NCI-H69 (cell line): ENCODE measurements at regions not wholly inside any gene's neighbourhood (a gene's known extent, or its start where the extent isn't known, plus 50 kb on each side); places are given as distances from the start of the nearest gene placed in this dataset.

Experiments used
- DNase-seq: peaks from one replicate; lab custom pipeline; 2025; lab: John Stamatoyannopoulos, UW

DNA sequence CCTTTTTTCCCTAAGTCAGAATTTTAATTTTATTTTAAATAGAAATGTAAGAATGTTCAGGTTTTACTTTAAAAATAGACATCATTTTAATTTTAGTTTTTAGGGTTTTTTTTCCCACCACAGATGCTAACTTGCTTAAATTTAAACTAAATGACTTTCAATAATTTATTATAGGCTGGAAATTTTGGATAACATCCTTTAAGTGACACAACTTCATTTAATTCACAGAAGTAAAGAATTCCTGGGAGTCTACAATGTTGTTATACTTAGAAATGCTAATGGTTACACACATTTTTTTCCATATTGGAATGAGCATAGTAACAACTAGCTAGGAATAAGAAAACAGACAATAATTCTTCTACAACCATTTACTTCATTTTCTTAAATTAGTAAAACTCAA is 90.5 kb upstream of the PDE10A start:
- no peak for DNase-seq

DNA sequence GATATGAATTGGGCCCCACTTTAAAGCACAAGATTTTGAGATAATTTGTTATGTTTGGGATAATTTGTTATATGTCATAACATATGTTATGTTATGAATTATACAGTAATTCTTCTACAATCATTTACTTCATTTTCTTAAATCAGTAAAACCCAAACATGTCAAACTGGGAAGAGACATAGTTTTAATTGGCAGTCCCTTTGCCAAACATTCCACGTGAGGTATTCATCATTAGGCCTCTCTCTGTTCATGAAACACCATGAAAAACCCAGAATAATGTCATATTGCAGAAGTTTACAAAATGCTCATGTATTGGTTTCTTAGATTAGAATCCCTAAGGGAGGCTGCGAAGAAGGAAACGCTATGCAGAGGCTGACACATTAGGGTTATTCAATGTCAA is 89.4 kb upstream of the PDE10A start:
- DNase-seq = no peak

DNA sequence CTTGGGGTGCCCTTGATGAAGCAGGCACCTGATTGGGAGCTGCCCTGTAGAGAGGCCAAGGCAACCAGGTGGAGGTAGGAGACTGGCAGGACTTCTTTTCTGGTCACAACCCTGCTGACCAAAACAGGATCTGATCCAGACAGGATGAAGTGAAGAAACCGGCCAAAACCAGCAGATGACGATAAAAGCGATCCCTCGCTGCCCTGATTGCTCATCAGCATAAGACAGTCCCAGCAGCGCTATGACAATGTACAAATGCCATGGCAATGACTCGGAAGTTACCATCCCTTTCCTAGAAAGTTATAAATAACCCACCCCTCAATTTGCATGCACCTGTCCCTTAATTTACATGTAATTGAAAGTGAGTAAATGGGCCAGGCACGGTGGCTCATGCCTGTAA is 88.4 kb upstream of the PDE10A start:
- DNase-seq = no peak

DNA sequence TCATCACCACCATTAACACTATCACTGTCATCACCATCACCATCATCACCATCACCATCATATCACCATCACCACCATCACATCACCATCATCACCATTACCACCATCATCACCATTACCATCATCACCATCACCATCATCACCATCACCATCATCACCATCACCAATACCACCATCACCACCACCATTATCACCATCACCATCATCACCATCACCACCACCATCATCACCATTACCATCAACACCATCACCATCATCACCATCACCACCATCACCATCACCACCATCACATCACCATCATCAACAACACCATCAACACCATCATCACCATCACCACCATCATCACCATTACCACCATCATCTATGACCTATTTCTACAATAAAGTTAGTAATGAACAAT is 86.1 kb upstream of the PDE10A start:
- no peak for DNase-seq

DNA sequence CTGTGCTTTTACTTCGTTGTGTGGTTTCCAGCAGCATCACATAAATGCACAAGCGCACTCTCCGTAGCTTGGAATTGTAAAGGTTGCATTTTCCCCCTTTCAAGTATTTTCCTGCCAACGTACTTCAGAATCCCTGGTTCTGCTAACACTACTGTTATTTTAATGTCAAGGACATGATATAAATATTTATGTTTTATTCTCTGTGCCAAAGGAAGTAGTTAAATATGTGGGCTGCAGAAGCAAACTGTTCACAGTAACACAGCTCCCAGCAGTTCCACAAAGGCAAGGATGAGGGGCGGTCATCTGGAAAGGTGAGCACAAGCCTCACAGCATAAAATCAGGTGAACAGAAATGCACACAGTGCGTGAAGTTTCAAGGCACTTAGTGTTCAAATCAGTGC is 85.3 kb upstream of the PDE10A start:
- no peak for DNase-seq

DNA sequence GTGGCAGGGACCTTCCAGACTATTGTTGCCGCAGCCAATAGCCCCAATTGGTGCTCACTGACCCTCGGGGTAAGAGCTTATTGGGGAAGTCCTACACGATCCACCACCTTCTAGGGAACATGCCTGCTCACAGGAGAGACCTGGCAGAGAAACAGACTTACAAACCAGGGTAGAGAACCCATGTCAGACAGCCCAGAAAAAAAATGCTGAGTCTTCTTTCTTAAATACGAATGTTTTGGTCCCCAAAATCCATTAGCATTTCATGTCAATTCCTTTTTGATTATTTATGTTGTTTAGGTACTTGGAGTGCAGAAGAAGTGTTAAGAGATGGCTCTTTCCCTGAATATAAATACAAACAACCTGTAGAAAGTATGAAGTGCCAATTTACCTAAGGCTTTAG is 84.9 kb upstream of the PDE10A start:
- DNase-seq = no peak

DNA sequence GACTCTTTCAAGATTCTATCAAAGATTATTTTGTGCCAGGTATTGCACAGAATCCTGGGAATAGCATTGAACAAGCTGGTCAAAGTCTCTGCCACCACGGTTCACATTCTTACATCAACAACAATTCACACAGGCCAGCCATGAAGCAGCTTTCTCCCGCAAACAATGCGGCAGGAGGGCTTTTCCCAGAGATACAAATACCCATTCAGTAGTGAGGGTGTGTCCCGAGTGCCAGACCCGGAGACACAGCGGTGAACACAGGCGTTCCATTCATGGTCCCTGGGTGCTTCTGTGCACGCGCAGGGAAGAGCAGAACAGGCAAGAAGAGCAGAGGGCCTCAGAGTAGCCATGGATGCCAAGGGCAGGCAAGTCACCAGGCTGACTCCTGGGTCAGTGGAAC is 83.3 kb upstream of the PDE10A start:
- DNase-seq = no peak

DNA sequence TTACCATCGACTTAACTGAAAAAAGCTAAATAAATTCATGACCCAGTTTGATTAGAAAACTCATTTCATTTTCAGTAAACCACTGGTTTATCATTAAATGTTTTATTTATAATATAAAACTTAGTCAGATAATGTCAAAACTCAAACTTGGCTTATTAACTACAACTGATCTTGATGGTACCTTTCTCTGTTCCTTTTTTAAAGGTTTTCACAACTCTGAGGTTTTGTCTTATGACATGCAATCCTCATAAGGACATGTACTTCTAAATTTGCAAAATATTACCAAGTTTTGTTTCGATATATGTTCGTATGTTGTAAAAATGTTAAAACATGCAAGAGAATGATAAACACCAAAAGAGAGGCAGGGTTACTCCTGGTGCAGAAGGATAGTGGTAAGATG is 82.5 kb upstream of the PDE10A start:
- DNase-seq = no peak

DNA sequence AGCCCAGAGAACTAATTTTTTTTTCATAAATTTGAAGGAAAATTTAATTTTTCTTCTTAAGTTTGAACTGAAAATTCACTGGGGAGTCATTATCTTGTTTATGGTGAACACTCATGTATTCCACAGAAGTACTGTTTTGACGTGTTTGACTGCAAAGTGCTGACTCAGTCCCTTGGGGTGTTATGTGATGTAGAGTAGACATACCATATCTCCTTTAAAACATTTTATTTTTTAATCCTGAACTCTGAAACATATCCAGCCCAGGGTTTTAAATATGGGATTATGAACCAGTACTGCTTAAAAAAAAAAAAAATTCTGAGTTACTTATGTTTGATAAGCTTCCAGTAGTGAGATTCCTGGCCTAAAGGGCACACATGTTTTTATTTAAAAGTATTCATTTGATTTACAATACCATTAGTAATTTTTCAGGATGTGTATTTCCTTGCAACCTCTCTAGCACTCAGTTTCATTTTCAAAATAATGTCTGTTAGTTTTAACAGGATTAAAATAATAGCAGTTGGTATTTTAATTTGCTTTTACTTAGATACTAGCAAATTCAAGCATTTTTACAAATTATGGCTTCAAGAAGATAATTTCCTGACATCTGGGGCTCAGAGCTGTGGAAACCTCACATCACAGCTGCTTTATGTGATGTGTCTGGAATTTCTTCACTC is 81.7 kb upstream of the PDE10A start:
- DNase-seq = no peak

DNA sequence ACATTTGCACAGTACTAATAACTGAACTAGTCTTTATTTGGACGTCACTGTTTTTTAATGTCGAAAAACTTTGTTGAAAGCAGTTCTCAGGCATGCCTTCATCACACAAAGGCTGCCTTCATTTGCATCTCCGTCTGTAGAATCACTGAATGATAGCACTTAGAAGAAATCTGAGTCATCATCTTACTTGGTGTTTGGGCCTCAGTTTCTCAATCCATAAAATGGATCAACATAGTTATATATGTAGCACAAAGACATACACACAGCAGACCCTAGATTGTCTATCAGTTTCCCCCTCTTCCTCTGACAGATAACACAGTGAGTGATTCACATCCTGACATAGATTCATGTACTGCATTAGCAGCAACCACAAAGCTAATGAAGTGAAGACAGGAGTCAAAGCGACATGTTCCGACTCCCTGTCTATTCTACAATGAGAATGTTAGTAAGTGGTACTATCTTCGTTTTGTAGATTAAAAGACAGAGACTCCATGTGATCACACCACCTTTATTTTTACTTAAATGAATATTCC is 80.4 kb upstream of the PDE10A start:
- no peak for DNase-seq

DNA sequence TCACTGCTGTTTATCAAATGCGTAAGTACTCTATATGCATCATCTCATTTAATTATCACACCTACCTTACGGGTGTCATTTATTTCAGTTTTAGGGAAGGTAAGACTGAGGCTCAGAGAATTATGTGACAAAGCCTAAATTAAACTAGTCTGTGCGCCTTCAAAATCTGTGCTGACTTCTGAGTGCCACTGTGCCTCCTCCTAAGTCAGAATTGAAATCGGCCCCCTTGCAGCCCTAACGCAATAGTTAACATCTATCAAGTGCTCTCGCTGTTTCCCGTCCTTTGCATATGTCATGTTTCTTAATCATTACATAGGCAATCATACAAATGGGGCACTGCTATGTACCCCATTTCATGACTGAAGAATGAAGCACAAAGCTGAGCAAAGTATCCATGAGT is 79.0 kb upstream of the PDE10A start:
- DNase-seq = no peak

DNA sequence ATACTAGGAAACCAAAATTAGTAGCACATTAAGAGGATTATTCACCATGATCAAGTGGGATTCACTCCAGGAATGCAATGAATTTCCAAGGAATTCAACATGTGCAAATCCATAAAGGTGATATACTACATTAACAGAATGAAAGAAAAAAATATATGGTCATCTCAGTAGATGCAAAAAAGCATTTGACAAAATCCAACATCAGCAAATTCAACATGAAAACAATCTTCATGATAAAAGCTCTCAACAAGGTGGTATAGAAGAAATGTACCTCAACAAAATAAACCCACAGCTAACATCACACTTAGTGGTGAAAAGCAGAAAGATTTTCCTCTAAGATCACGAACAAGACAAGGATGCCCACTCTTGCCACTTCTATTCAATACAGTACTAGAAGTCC is 74.4 kb upstream of the PDE10A start:
- no peak for DNase-seq

DNA sequence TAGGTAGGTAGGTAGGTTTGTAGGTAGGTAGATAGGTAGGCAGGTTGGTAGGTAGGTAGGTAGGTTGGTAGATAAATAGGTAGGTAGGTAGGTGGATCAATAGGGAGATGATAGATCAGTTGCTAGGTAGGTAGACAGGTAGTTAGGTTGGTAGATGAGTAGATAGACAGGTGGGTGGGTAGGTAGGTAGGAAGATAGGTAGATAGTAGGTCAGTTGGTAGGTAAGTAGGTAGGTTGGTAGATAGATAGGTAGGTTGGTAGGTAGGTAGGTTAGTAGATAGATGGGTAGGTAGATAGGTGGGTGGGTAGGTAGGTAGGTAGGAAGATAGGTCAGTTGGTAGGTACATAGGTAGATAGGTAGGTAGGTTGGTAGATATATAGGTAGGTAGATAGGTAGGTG is 72.0 kb upstream of the PDE10A start:
- no peak for DNase-seq

DNA sequence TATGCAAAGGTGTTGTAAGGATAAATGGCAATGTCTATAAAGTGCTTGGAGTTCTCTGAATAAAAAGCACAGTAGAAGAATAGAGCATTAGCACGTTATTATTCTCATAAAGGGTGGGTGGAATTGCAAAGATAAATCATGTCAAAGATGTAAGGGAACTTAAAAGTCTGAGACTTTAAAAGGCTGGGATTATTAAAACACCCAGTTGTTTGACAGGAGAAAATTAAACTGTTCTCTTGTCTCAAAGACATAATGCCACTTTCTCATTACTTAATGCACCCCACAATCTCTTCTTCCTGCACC is 70.4 kb upstream of the PDE10A start:
- DNase-seq = no peak

DNA sequence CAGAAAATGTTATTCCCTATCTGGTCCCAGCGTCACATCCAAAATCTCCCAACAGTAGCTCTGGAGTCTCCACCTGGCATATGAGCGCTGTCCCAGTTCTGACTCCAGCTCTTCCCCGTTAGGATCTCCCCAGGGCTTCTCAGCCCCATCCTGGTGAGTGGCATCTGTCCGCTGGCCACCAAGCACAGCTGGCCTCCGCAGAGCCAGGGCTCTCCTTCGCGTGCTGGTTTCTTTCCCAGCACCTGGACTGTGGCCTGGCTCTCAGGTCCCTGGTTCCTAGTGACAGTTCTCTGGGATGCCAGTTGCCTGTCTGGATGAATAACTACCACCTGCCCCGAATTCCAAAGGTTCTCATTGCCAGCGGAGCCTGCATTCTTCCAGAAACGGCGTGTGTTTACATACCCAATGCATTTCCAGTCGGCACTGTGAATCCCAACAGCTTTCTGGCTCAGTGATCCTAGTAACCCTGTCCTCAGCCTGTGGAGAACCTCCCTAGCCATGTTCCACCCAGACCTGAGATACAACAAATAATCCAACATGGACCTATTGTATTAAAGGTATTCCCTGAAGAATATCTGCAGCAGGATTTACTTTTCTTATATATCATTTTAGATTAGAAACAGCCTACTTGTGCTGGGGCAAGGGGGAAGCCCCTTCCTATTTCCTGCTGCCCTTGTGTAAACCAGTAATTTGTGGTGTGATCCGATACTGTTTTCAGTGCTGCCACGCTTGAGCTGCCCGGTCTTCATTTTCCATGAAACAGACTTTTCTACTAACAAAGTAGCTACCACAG is 69.9 kb upstream of the PDE10A start:
- DNase-seq = no peak

DNA sequence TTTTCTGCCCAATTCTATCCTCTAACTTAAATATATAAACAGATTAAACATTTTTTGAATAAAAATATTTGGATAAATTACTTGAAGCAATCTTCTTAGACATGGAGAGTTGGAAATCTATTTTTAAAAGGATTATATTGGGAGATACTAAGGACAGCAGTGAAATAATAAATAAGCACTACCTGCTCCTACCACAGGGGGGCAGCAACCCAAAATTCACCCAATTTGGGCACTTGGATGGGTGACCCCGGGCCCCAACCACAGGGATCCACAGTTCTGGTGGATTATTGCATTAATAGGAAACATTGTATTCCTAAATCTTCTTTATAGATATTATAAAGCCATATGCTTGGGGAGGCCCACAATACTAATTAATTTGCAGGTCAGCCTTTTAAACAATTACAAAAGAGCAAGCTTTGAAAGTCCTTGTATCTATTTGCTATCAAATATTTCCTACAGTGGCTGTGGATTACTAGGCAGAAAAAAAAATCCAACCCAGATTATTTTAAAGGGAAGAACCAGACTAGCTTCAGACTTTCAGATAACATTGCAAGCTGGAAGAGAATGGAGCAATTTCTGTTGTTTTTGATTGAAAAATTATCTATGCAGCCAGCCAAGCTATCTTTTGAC is 66.4 kb upstream of the PDE10A start:
- peak; percentile 5 for DNase-seq

DNA sequence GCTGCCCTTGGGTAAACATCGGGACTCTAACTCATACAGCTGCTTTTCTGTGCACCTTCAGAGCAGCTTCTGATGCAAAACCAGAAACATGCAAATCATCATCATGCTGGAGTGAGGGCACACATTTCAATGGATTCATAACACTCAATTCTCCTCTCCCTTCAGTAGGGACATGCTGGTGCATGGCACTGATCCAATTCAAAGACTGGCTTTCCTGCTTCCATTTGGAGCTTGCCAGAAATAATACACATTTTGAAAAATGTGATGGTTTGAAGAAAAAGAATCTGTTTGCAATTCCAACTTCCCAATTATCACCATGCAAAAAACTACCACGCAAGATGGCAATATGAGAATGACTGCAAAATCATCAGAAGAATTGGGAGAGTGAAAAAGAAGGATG is 65.2 kb upstream of the PDE10A start:
- DNase-seq = no peak

DNA sequence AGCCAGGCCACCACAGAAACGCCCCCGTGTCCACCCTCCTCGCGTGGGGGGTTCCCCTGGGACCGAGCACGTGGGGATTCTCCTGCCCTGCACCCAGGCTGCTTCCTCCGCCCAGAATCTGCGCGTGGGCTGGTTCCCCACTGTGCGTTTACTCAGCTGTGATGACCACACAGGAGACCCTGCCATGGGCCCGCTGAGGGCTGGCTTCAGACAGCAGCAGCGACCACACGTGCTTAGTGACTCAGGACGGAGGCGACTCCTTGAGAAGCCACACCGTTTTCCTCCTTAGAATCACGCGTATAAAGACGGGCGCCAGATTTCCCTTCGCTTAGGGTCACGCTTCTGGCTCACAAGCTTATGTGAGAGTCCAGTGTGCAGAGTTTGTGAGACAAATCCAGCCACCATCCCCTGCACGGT is 63.9 kb upstream of the PDE10A start:
- no peak for DNase-seq

DNA sequence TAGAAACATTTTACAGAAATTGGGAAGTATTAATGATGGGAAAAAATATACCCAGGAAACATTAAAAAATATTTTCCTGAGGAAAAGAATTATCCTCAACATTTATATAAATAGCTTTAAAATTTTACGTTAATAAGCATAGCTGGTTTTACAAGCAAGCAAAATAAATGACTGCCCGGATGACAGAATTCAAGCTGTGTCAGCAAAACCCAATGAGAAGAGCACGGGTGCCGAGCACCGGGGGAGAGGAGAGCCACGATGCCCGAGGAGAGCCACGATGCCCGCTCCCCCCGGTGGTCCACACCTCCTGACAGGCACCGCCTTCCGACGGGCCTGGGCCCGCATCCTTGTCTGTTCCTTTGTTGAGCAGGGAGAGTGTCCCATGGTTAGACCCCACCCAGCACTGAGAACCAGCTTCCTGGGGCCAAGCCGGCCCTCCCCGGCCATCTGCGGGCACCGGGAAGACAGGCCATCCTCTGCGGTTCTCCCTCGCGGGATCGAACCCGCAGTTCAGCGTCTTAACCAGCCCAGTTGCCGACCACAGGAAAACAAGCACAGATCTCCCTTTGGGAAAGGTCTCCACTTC is 63.3 kb upstream of the PDE10A start:
- no peak for DNase-seq

DNA sequence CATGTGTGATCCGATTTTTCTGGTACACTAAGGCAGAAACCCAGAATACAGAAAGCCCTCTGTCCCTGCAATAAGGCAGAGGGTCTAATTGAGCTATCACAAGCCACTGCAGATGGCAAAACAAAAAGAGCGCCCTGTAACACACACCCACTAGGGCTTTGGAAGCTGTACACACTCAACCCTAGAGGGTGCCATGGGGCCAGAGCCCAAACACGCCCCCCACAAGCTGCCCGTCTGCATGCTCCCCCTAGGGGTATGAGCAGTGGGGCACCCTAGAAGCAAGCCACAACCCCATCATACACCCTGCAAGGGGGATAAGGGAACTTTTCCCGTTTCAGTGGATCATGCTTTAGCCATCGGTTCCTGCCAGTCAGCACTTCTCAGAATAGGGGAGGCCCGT is 62.2 kb upstream of the PDE10A start:
- DNase-seq = no peak

DNA sequence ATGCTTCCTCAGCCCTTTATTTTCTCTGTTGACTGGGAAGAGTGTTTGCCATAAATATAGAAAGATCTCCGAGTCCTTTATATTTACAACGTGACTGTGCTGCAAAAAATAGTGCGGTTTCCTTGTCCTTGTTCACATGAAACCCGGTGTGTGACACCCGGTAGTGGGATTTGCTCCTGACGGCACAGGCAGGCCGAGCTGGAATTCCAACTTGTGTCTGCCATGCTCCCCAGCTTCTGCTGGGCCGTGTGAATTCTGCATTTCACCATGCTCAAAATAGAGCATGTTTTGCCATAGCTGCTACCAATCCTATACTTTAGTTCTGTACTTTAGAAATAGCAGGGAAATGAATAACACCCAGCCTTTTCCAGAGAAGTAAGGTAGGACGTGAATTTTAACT is 60.3 kb upstream of the PDE10A start:
- no peak for DNase-seq

DNA sequence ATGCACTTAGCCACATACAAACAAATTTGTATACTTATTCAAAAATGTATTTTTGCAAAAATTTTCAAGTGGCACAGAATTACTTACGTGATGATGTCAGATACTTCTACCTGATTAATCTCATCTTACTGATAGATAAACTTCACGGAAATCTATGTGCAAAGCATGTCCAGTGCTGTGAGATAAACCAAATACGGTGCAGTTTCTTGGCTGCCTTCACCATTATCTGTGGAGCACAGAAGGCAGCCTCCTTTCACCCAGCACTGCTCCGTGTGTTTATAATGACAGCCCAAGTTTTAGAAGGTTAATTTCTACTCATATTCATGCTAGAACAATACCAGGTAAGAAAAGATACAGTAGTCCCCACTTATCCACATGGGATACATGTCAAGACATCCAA is 59.0 kb upstream of the PDE10A start:
- DNase-seq = no peak

DNA sequence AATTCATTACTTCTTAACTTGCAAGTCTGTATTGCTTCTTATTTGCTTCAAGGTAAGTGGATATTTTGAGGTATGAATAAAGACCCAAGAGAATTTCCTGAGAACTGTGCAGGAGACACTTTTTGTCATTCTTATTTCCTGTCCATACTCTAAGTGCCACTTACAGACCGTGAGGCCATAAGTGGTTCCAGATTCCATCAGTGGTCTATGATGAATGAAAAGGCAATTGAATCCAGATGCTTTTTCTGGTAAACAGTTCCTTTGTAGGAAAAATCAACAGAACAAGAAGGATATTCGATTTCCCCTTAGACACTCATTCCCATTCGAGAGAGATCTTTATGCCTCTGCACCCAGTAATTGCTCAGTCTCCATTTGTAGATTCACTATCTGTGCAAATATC is 58.3 kb upstream of the PDE10A start:
- DNase-seq = no peak
